HL-60 (cell line): ENCODE measurements at regions not wholly inside any gene's neighbourhood (a gene's known extent, or its start where the extent isn't known, plus 50 kb on each side); places are given as distances from the start of the nearest gene placed in this dataset.

Source experiments
- DNase-seq, 2 experiments: peaks; one replicate each; pipeline ENCODE4 v3.0.0-alpha.2; 2010 to 2020; ENCODE audit warnings: low read depth in 1 of 2, low spot score in 1 of 2
- H3K27ac ChIP-seq: fragments of 250-450 bp; sonication (Bioruptor Pico); replicated peaks from 2 replicates; pipeline ENCODE4 v1.5.1; 2020; ENCODE audit warnings: mild to moderate bottlenecking, moderate library complexity
- H3K27me3 ChIP-seq: fragments of 250-450 bp; sonication (Bioruptor Pico); 2 replicates; pipeline ENCODE4 v1.5.1; 2021; ENCODE audit warnings: mild to moderate bottlenecking, moderate library complexity; ENCODE audit not compliant: insufficient read depth, poor library complexity, severe bottlenecking
- H3K4me3 ChIP-seq: replicated peaks from 2 replicates; pipeline ENCODE4 v1.5.1; 2011; ENCODE audit warnings: mild to moderate bottlenecking, control low read depth, low read length; ENCODE audit not compliant: insufficient read depth
- GABPA ChIP-seq: IDR thresholded peaks from 2 replicates; pipeline ENCODE4 v1.6.1; 2012; ENCODE audit warnings: low read depth
- POLR2AphosphoS5 ChIP-seq: IDR thresholded peaks from 2 replicates; pipeline ENCODE4 v1.6.1; 2012; ENCODE audit warnings: low read depth
- SPI1 ChIP-seq: IDR thresholded peaks from 2 replicates; pipeline ENCODE4 v1.6.1; 2012; ENCODE audit warnings: low read depth, mild to moderate bottlenecking, borderline replicate concordance
- TF ChIP-seq, protein P1 (sequence below): IDR thresholded peaks from 2 replicates; pipeline ENCODE4 v1.6.1; 2012; ENCODE audit warnings: low read depth; ENCODE audit not compliant: insufficient replicate concordance
- TF ChIP-seq, protein P2 (sequence below): IDR thresholded peaks from one replicate; pipeline ENCODE4 v1.5.1; 2011; ENCODE audit warnings: low read length, control low read depth, inconsistent platforms; ENCODE audit not compliant: insufficient read depth

DNA sequence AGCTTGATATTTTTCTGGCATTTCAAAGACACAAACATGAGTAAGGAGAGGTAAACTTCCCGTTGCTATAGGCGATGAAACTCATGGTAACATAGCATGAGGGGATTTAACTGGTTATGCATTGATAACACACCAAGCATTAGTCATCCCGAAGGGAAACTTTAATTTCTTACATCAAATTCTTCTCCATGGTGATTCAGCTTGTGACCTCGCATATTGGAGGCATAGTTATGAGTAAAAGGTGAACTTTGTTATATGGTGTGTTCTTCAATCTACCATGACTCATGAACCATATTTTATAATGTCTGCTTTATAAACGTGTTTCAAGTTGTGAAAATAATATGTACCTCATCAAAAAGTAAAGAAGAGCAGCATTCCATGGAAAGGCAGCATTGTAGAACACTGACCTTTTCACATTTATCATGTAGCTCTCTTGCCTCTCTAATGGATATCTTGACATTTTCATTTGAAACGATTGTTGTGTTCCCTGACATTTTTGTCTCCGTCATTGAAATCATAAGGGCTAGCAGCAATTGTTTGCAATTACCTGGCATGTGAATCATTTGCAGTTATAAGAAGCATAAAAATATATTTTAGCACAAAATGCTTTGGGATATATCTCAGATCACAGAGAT is 491.8 kb downstream of the ANXA1 start:
- Histone ChIP-seq H3K27ac (no peak overlapping the region), H3K4me3 (no peak overlapping the region), H3K27me3 (no peaks in the 10 kb centered on the region)
- TF ChIP-seq, protein P1, sequence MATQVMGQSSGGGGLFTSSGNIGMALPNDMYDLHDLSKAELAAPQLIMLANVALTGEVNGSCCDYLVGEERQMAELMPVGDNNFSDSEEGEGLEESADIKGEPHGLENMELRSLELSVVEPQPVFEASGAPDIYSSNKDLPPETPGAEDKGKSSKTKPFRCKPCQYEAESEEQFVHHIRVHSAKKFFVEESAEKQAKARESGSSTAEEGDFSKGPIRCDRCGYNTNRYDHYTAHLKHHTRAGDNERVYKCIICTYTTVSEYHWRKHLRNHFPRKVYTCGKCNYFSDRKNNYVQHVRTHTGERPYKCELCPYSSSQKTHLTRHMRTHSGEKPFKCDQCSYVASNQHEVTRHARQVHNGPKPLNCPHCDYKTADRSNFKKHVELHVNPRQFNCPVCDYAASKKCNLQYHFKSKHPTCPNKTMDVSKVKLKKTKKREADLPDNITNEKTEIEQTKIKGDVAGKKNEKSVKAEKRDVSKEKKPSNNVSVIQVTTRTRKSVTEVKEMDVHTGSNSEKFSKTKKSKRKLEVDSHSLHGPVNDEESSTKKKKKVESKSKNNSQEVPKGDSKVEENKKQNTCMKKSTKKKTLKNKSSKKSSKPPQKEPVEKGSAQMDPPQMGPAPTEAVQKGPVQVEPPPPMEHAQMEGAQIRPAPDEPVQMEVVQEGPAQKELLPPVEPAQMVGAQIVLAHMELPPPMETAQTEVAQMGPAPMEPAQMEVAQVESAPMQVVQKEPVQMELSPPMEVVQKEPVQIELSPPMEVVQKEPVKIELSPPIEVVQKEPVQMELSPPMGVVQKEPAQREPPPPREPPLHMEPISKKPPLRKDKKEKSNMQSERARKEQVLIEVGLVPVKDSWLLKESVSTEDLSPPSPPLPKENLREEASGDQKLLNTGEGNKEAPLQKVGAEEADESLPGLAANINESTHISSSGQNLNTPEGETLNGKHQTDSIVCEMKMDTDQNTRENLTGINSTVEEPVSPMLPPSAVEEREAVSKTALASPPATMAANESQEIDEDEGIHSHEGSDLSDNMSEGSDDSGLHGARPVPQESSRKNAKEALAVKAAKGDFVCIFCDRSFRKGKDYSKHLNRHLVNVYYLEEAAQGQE, result no peak
- TF ChIP-seq SPI1 (no peak), POLR2AphosphoS5 (no peak), GABPA (no peak)
- TF ChIP-seq, protein P2, sequence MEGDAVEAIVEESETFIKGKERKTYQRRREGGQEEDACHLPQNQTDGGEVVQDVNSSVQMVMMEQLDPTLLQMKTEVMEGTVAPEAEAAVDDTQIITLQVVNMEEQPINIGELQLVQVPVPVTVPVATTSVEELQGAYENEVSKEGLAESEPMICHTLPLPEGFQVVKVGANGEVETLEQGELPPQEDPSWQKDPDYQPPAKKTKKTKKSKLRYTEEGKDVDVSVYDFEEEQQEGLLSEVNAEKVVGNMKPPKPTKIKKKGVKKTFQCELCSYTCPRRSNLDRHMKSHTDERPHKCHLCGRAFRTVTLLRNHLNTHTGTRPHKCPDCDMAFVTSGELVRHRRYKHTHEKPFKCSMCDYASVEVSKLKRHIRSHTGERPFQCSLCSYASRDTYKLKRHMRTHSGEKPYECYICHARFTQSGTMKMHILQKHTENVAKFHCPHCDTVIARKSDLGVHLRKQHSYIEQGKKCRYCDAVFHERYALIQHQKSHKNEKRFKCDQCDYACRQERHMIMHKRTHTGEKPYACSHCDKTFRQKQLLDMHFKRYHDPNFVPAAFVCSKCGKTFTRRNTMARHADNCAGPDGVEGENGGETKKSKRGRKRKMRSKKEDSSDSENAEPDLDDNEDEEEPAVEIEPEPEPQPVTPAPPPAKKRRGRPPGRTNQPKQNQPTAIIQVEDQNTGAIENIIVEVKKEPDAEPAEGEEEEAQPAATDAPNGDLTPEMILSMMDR, result no peak
- no peak for DNase-seq

GRCh38 chr9:73647560-73647959 is 495.9 kb downstream of the ANXA1 start:
- H3K4me3 ChIP-seq, result no peak overlapping the region
- TF ChIP-seq POLR2AphosphoS5, result no peak
- TF ChIP-seq, protein P2, result no peak
- no peak for TF ChIP-seq GABPA
- TF ChIP-seq, protein P1, result no peak
- TF ChIP-seq SPI1, result no peak
- DNase-seq, result no peak
- no peaks in the 10 kb centered on the region for H3K27me3 ChIP-seq
- H3K27ac ChIP-seq, result no peak overlapping the region

GRCh38 chr9:73649552-73649951 is 497.9 kb downstream of the ANXA1 start:
- no peak for DNase-seq
- Histone ChIP-seq H3K4me3 (no peak overlapping the region), H3K27me3 (no peaks in the 10 kb centered on the region), H3K27ac (no peak overlapping the region)
- TF ChIP-seq, protein P1, result no peak
- TF ChIP-seq POLR2AphosphoS5, result no peak
- TF ChIP-seq SPI1, result no peak
- TF ChIP-seq, protein P2, result no peak
- no peak for TF ChIP-seq GABPA
